Mucosa of gallbladder (tissue), 1 donor: ENCODE measurements at regions not wholly inside any gene's neighbourhood (a gene's known extent, or its start where the extent isn't known, plus 50 kb on each side); places are given as distances from the start of the nearest gene placed in this dataset.

Experiments
- DNase-seq: peaks from one replicate; pipeline ENCODE4 v3.0.0-alpha.2; 2020; ENCODE audit warnings: low spot score
- donor health status: DM: no; HTN: no; CAD: no.

DNA sequence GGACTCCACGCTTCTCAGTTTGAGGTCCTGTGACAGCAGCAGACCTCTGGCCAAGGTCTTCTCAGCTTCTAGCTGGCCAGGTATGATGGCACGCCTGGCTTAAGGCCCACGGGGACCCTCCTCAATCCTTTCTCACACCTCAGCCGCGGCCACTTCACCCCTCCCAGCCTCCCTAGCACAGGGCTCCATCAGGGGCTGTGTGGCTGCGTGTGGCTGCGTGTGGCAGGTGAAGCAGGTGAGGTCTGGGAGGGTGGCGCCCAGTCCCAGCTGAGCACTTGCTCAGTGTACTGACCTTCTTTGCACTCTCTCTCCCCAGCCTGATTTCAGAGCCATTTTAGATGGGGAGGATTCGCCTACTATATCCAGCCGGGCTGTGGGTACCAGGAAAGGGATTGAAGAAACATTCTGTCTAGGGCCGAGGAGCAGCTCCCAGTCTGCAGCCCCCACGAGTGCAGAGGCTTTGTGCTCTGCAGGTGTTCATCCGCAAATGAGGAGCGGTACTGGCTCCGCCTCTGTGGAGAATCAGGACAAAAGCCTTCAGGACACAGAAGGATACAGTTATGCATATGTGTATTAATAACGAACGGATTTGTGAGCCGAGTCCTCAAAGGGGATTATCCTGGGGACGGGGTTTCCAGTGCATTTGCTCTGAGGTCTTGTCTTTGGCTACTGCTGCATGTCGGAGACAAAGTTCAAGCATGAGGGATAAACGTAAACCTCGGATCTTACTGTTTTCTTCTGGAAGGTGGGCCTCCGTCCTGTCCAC, 236.9 kb upstream of the RAB6C start:
- no peak for DNase-seq

DNA sequence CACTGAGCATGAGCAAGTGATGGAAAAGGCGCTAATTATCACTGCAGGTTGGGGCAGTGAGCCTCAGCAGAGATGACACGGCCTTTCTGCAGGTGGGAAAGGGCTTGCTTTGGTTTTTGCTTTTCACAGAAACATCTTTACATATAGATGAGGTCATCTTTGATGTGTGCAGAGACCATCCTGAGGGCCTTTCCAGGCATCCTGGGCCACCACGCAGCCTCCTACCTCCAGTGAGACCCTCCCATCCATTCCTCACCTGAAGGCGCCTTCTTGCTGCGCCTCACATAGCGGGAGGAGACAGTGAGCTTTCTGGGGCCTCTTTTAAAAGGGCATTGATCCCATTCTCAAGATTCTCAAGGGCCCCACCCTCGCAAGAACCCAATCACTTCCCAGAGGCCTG, 235.3 kb upstream of the RAB6C start:
- no peak for DNase-seq

DNA sequence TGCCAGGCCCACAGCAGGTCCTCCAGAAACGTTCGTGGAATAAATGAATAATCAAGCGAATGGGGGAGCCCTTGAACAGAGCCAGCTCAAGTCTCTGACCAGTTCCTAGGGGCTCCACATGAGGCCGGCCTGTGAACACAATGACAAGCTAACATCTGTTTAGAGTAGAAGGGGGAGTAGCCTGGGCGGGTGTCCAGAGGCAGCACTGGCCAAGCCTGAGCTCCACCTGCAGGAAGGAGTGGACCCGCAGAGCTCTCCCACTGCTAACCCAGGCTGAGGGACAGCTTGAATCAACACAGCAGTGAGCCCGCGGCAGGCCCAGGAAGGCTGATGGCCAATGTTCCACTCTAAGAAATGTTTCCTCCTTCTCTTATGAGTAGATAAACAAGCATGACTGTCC, 234.8 kb upstream of the RAB6C start:
- DNase-seq: peak; percentile 11

DNA sequence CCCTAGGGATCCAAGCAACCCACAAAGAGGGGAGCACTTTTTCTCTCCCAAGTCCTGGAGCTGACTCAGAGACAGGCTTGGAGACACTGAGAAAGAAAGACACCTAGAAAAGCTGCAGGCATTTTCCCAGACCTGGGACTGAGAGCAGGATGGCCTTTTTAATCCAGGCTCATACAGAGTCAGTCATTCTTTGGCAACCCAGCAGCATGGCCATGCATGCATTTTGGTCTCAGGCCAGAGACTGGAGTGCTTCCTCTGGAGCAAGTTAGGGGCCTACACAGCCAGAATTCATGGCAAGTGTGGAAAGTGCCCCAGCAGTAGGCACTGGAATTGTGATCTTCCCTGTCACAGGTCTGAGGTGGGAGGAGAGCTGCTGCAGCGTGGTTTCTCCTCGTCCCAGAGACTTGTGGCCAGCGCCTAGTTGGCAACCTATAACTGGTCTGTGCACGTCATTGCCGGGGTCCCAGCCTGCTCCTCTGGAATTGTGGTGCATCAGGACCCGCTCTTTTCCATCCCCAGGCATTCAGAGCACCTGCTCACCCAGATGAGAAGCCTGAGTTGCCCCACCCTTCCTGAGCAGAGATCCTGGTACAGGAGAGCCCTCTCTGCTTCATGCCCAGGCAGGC, 231.9 kb upstream of the RAB6C start:
- no peak for DNase-seq

DNA sequence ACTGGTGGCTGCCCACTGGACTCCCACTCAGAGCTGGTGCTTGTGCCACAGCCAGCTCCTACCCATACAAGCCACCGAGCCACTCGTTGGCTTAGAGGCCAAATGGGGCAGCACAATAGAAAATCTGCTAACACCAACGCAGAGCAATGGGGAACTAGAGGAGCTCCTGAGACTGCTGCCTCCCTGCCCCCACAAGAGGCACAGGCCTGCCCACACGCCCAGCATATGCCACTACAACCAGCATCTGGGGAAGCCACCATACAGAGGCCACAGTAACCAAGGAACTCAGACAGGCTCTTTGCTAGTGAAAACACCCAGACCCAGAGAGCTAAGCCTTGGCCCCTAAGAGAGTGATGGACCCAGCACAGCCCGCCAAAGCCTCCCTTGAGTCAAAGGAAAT, 231.2 kb upstream of the RAB6C start:
- DNase-seq: no peak

DNA sequence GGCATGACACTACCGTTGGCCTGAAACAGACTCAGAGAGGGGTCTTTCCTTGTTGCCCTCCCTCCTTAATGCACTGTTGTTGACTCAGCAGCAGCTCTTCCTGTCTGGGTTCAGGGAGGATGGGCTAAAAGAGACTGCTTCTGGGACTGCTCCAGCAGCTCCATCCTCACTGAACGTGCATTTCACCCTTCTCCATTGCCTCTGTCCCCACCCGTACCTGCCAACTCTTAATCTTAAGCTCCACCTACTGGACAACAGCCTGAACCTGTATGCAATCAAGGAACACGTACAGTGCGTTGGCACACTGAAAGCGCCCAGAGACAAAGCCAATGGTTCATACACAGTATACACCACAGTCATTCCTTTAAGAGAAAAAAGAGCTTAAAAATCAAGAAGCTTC, 230.8 kb upstream of the RAB6C start:
- peak; percentile 28 for DNase-seq

DNA sequence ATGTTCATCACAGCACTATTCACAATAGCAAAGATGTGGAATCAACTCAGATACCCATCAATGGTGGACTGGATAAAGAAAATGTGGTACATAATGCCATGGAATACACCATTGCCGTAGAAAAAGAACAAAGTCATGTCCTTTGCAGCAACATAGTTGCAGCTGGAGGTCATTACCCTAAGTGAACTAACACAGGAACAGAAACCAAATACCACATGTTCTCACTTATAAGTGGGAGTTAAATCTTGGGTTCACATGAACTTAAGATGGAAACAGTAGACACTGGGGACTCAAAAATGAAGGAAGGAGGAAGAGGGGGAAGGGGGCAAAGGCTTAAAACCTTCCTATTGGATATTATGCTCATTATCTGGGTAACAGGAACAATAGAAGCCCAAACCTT, 228.1 kb upstream of the RAB6C start:
- no peak for DNase-seq

DNA sequence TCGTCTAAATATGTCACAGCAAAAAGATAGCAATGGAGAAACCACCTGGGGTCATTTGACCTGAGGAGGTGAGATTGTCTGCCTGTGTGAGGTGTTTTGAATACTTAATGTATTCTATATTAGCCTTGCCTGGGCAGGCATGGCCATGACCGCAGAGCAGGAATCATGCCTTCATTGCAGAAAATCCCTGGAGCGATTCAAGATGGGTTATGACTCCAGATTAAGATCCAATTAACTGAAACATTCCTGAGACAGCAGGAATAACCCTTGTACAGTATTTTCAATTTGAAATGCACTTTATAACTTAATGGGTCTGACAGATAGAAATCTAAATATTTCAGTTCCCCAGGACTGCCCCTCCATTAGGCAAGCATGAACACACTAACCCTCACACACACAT, 227.3 kb upstream of the RAB6C start:
- DNase-seq: no peak

DNA sequence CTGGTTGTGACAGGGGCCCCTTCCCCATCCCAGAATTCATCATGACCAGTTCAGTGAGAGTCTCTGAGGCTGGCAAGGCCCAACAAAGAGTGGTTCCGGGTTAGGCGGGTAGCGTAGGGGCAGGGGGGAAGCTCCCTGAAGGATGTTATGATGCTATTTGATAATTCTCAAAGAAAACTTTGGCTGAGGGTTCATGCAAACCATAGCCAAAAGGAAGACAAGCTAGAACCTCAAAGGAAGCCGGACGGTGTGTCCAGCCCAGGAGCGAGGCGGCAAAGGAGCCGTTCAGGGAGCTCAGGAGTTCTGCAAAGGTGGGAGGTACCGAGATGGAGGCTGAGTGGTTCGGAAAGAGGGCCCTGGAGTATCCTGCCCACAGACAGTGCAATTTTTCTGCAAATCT, 226.8 kb upstream of the RAB6C start:
- DNase-seq: no peak

DNA sequence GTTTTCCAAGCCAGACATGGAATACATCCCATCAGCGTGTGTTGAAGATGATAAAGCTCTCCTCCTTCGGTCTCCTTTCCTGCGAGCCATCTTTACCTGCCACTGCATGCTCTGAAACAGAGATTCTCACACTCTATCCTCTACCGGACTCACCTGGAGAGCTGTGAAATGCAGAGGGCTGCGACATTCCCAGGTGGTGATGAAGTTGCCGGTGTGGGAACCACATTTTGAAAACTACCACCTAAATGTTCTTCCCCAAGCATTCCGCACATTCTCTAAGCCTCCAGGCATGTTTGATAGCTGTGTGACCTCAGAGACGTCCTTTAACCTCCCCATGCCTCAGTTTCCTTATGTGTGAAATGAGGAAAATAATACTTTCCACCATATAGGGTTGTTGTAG, 226.2 kb upstream of the RAB6C start:
- DNase-seq: no peak

DNA sequence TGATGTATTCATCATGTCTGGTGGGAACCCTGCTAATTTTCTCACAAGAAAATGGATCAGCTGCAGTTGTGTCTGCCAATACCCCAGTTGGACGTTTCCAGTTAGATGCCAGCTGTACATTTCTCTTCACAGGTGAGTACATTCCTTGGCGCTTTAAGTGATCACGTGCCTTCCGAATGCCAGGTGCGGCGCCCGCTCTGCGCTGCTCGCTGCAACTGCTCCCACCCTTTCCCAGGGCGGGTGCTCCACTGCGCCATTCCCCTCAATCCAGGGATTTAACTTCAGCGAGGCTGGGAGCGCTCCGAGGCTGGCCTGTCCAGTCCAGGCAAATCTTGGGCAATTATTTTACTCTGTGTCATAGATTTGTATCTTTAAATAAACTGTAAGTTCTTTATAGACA, 225.0 kb upstream of the RAB6C start:
- no peak for DNase-seq

DNA sequence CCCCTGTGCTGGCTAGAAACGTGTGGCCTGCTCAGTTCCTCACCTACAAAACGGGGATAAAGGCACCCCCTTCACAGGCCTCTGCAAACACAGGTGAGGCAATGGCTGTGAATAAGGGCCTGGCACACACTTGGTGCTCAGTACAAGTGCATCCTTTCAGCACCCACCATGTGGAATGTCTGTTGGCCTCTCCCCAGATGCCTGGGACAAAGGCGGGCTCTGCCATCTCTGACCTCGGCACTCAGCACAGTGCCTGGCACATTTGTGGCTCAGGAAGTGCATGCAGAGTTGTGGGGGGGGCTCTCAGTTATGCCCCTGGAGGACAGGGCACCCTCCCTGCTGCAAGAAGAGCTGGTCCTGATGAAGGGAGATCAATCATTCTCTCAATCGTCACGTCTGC, 224.6 kb upstream of the RAB6C start:
- no peak for DNase-seq

DNA sequence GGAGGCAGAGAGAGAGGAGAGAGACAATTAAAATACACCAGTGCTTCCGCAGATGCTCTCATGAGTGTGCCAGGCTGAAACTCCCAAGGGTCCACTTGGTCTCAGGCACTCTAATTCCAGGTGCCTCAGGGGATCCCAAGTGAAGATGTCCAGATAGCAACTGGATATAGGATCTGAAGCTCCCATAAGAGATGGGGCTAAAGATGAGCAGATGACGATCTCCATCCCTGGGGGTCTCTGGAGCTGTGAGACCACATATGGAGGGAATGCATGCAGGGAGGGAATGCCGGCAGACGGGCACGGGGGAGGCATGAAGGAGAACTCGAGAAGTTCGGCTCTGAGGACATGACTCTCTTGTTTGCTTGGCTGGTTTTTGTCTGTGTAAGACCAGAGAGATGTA, 223.7 kb upstream of the RAB6C start:
- no peak for DNase-seq

DNA sequence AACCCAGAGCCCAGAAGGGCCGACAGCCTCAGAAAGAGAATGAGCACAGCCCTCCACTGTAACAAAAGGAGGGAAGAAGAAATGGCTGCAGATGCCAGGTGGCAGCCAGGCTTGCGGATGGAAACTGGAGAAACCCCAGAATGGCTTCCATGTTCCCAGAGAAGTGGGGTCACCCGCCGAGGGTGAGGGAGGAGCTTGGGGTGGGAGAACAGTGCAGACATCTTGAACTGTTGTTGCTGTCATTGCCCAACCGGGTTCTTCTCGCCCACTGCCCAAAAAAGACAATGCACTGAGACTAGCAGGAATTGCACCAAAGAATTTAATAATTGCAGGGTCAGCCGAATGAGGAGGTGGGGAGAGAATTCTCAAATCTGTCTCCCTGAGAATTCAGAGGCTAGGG, 223.2 kb upstream of the RAB6C start:
- no peak for DNase-seq

DNA sequence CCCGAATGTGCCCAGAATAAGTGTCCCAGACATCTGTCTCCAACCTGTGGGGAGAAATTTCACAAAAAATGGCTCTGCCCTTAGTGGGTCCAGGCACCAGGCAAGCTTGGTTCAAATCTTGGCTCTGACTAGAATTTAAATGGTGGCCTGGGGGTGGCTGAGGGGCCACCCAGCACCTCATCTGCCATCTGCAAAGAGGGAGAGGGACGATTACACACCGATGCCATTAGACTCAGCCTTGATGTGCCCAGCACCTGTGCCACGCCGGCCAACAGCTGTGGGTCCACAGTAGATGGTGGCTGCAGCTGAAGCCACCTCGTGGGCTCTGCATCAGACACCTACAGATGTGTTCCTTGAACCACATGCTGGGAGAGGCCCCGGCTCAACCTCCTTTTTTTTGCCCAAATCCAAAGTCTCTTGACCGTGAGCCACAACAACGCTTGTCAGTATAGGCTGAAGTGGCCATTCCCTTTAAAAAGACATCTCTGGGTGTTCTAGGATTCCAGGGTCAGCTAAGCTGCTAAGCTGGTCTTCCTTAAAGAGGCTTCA, 222.0 kb upstream of the RAB6C start:
- no peak for DNase-seq

DNA sequence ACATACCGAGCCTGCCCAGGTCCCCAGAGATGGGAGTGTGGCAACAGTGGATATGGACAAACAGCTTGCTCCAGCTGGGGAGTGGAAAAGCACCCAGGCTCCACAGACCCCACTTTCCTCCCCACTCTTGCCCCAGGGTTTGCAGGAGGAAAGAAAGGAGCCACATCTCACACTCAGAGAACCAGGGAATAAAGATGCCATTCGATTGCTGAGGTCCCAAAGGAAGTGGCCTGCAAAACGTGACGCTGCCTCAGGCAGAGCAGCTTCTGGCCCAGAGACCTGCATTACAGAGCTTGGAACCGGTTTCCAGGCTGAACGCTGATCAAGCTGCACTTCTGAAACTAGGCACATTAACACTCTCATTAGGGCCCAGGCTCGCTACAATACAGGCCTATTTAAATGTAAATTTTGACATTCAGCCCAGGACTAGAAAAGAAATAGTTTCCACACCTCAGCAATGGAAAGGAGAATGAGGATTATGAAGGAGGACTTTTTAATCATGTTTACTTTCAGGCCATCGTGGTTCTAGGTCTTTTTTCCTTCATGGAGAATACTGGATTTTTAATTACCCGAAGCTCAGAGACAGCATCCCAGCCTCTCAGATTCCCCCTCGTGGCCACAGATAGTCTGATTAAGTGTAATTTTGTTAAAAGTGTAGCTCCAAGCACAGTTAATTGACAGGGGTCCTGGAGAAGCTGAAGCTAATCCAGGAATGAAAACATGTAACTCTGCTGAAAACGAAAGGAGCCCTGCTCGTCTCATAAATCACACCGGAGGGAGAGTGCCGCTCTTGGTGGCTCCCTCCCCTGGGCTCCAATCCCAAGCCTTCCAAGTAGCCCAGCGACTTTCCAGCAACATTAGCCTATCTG, 221.3 kb upstream of the RAB6C start:
- DNase-seq: no peak

DNA sequence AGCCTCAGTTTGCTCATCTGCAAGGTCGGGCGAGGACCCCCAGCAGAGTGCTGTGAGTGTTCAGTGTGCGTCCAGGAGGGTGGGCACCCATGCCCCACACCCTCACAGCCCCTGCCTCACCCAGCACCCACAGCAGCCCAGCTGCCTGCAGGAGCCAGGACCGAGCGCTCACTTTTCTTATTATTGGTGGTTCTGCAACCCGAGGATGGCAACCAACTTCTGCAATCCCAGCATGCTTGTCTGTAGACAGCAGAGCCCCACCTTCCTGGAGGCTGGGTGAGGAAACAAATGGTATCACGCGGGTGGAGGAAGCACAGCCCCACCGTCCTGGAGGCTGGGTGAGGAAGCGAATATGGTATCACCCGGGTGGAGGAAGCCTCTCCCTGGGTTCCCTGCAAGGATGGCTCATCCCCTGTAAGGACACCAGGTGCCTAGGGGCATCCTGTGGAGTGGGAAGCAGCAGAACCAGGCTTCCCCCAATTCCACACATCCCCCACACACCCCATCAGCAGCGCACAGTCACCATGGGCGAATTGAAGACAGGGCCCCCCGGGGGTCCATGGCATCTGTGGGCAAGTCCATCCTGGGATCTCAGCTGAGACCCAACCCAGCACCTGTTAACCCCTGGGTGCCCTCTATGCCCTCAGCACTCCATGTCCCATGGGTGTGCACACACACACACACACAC, 220.5 kb upstream of the RAB6C start:
- DNase-seq: peak; percentile 26

DNA sequence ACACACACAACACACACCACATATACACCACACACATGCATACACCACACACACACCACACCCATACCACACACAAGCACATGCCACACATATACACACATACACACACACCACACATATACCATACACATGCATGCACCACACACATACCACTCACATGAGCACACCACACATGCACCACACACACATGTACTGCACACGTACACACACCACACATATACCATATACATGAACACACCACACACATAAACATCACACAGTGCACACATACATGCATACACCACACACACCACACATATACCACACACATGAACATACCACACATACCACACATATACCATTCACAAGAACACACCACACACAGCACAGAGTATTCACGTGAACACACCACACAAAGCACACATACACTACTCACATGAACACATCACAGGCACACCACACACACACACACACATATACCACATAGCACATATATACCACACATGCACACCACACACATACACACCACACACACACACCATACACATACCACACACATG, 219.9 kb upstream of the RAB6C start:
- no peak for DNase-seq

DNA sequence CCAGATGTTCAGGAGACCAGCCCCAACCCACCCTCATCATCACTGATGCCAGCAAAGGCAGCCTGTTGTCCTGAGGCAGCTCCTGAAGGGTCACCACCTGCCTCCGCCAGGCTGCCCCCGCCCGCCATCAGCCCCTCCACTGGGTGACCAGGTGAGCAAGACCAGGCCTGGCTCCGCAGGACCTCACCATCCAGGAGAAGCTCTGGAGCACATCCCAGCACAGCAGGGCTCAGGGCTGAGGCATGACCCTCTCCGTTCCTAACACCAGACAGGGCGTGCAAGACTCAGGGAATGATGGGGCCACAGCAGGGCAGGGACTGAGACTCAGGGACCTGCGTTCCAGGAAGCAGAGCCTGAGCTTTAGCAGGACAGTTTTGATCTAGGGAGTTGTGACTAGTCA, 218.8 kb upstream of the RAB6C start:
- DNase-seq: no peak

DNA sequence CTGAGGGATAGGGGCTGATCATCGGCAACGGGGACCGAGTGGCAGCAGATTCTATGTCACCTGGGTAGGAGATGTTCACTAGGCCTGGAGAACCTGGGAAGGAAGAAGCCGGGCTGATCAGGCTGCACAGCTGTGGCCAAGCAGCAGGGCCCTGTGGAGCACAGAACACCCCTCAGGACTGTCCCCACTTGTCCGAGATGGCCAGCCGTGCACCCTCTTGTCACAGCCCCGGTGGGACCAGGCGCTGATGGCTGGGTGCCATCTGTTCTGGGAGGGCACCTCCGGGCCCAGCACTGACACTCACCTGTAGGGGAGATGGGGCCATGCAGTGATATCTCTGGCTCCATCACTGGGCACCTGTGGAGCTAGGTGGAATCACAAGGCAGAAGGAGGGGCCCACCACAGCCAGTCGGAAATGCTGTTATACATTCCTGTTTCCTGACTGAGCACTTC, 217.9 kb upstream of the RAB6C start:
- DNase-seq: no peak

DNA sequence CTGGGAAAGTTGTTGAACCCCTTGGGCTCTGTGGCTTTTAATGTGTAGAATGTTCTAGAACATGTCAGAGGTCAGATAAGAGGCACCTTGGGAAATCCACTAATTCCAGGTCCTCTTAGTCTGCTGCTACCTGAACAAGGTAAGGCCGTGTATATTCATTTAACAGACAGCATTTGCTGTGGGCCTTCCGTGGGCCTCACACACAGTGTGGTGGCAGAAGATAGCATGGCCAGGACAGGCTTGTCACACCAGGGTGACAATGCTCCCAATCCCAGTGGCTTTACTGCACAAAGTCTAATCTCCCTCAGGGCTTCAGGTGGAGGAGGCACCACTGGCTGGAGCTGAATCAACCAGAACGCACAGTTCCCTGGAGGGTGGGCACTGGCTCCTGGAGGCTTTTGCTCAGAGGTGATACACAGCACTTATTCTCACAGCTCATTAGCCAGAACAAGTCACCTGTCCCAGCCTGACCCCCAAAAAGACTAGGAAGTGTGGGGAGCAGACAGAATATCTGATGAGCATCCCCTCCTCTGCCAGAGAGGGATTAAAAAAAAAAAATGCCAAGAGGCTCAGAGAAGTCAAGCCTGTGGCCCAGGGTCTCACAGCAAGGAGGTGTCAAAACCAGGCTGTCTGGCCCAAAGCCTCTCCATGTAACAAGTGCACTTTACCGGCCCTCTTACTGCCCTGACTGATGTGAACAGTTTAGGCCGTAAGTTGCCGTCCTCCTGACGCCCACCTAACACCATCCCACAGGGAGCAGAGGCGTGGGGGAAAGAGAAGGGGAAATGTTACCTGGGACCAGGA, 216.9 kb upstream of the RAB6C start:
- DNase-seq: no peak
